Lower lobe of right lung (tissue), 2 donors: ENCODE measurements at regions not wholly inside any gene's neighbourhood (a gene's known extent, or its start where the extent isn't known, plus 50 kb on each side); places are given as distances from the start of the nearest gene placed in this dataset.

Source experiments
- ATAC-seq, 2 donors: fragments of 200-7000 bp; cut with Tn5 transposase; one replicate each; pipeline ENCODE4 v1.9.1; 2020 to 2022; ENCODE audit warnings: mild to moderate bottlenecking in 2 of 2, moderate library complexity in 2 of 2
- DNase-seq: peaks from one replicate; pipeline ENCODE4 v3.0.0-alpha.2; 2020
- H3K27ac ChIP-seq: fragments of 200-600 bp; one replicate; pipeline ENCODE4 v1.8.0; 2022
- H3K27me3 ChIP-seq: fragments of 200-600 bp; one replicate; pipeline ENCODE4 v1.8.0; 2022; ENCODE audit warnings: low read depth
- H3K36me3 ChIP-seq: fragments of 200-600 bp; one replicate; pipeline ENCODE4 v1.8.0; 2022; ENCODE audit warnings: mild to moderate bottlenecking
- H3K4me1 ChIP-seq: fragments of 200-600 bp; one replicate; pipeline ENCODE4 v1.8.0; 2022
- H3K4me3 ChIP-seq: fragments of 200-600 bp; one replicate; pipeline ENCODE4 v1.8.0; 2022; ENCODE audit warnings: mild to moderate bottlenecking
- H3K9me3 ChIP-seq: fragments of 200-600 bp; one replicate; pipeline ENCODE4 v1.8.0; 2022
- CTCF ChIP-seq: fragments of 200-600 bp; IDR thresholded peaks from one replicate; pipeline ENCODE4 v1.8.0; 2022; ENCODE audit warnings: antibody characterized with exemption, mild to moderate bottlenecking
- intact Hi-C: fragments of 100-400 bp; cut with DNase I; formaldehyde crosslinking; loops from one replicate; pipeline ENCODE4 v1.11.0; 2022
- donor health status: DM: no; HTN: yes; CAD: no; lungs with severe emphysema.

- TF ChIP-seq CTCF = no peak
- no peak for DNase-seq
- intact Hi-C loops = no loop called here
Measured at GRCh38 chr6:65943548-65943947, 236.5 kb upstream of the EYS start.

GRCh38 chr6:65943051-65943450 lies 236.0 kb upstream of the EYS start:
- Histone ChIP-seq H3K27ac (no peak overlapping the region), H3K9me3 (no peaks in the 10 kb centered on the region), H3K27me3 (no peaks in the 10 kb centered on the region), H3K4me1 (no peaks in the 10 kb centered on the region), H3K4me3 (no peak overlapping the region), H3K36me3 (no peaks in the 10 kb centered on the region)
- DNase-seq (no peak), ATAC-seq (no peak)
- no peak for TF ChIP-seq CTCF
- intact Hi-C loops = no loop called here

More at GRCh38 chr6:65943548-65943947, 236.5 kb upstream of the EYS start:
- no peaks in the 10 kb centered on the region for H3K4me1 ChIP-seq
- ATAC-seq = no peak
- no peaks in the 10 kb centered on the region for H3K36me3 ChIP-seq
- H3K27ac ChIP-seq = no peak overlapping the region
- H3K9me3 ChIP-seq = no peaks in the 10 kb centered on the region
- no peaks in the 10 kb centered on the region for H3K27me3 ChIP-seq
- H3K4me3 ChIP-seq = no peak overlapping the region

DNA sequence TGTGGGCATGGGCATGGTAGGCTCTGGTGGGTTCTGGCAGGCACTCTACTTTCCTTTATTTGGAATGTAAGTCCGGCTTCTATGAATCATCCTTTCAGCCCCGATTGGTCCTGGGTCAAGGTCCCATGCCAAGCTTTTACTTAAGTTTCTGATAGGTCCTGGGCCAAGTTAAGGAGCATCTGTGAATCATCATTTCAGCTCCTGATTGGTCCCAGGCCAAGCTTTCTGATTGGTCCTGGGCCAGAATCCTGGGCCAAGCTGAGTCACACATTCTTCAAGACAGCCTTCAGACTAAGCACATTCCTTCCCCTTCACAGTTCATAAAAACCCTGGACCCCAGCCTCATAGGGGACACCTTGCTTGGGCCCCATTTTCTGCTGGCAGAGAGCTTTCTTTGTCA lies 231.0 kb upstream of the EYS start:
- H3K4me3 ChIP-seq = no peak overlapping the region
- intact Hi-C loops = no loop called here
- no peak for DNase-seq

DNA sequence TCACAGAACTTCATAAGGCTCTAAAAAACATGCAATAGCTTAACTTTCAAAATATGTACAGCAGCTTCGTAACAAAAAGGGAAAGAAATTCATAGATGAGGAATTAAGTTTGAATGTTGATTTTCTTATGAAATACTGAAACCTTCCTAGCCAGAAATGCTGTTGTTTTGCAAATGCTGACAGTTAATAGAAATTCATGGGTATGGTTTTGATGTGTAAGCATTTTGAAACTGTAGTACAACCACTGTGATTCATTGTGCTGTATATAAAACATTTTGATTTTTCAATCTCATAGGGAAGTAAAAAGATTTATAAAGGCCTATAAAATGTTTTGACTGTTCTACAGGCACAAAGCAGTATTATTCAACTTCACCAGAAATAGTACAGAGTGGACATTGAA lies 228.4 kb upstream of the EYS start:
- H3K9me3 ChIP-seq = peaks cover 5% of the 10 kb centered on the region
- ATAC-seq (no peak), DNase-seq (no peak)
- no peaks in the 10 kb centered on the region for H3K27me3 ChIP-seq
- no peak overlapping the region for H3K4me3 ChIP-seq
- intact Hi-C loops = no loop called here
- no peaks in the 10 kb centered on the region for H3K36me3 ChIP-seq
- no peak for TF ChIP-seq CTCF
- H3K27ac ChIP-seq = no peak overlapping the region
- H3K4me1 ChIP-seq = no peaks in the 10 kb centered on the region

More for the DNA sequence above, 231.0 kb upstream of the EYS start:
- ATAC-seq = peak; percentile 47 to 62
- H3K27ac ChIP-seq = no peak overlapping the region
- H3K9me3 ChIP-seq = no peaks in the 10 kb centered on the region
- H3K4me1 ChIP-seq = no peaks in the 10 kb centered on the region
- no peaks in the 10 kb centered on the region for H3K27me3 ChIP-seq
- no peaks in the 10 kb centered on the region for H3K36me3 ChIP-seq
- no peak for TF ChIP-seq CTCF

DNA sequence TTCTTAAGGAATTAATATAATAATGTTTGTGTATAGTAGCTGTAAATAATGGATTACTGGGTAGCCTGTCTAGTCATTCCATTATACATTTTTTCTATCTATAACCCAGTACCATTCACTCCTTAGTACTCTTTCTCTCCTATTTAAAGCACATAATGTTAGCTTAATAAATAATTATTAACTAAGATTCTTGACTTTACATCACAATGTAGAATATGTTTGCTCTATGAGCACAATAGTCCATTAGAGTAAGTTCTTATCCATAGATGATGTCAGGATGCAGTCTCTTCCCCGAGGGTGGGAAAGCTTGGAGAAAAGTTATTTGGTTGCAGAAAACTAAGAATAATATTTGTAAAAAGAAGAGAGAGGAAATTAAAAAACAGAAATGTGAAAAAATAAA lies 226.4 kb upstream of the EYS start:
- Histone ChIP-seq H3K9me3 (peaks cover 10% of the 10 kb centered on the region), H3K27me3 (no peaks in the 10 kb centered on the region), H3K27ac (no peak overlapping the region), H3K36me3 (no peaks in the 10 kb centered on the region), H3K4me1 (no peaks in the 10 kb centered on the region), H3K4me3 (no peak overlapping the region)
- intact Hi-C loops = no loop called here
- TF ChIP-seq CTCF = no peak
- ATAC-seq = no peak
- no peak for DNase-seq

- no peak for TF ChIP-seq CTCF
- Histone ChIP-seq H3K4me1 (no peaks in the 10 kb centered on the region), H3K27me3 (no peaks in the 10 kb centered on the region), H3K27ac (no peak overlapping the region), H3K4me3 (no peak overlapping the region), H3K36me3 (no peaks in the 10 kb centered on the region), H3K9me3 (peaks cover 10% of the 10 kb centered on the region)
- DNase-seq (no peak), ATAC-seq (no peak)
- intact Hi-C loops = no loop called here
Measured at GRCh38 chr6:65927141-65927540, 220.1 kb upstream of the EYS start.
